ENCODE measurements at regions not wholly inside any gene's neighbourhood (a gene's known extent, or its start where the extent isn't known, plus 50 kb on each side); places are given as distances from the start of the nearest gene placed in this dataset.

- DNase-seq (ENCODE audit: low spot score): no peak
- TF ChIP-seq, protein P1, sequence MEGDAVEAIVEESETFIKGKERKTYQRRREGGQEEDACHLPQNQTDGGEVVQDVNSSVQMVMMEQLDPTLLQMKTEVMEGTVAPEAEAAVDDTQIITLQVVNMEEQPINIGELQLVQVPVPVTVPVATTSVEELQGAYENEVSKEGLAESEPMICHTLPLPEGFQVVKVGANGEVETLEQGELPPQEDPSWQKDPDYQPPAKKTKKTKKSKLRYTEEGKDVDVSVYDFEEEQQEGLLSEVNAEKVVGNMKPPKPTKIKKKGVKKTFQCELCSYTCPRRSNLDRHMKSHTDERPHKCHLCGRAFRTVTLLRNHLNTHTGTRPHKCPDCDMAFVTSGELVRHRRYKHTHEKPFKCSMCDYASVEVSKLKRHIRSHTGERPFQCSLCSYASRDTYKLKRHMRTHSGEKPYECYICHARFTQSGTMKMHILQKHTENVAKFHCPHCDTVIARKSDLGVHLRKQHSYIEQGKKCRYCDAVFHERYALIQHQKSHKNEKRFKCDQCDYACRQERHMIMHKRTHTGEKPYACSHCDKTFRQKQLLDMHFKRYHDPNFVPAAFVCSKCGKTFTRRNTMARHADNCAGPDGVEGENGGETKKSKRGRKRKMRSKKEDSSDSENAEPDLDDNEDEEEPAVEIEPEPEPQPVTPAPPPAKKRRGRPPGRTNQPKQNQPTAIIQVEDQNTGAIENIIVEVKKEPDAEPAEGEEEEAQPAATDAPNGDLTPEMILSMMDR (IDR thresholded peaks at IDR 0.05; ENCODE audit: borderline replicate concordance, control extremely low read depth, extremely low read depth, insufficient read depth, missing control alignments): no peak
- in situ Hi-C loops (cut with MboI; ENCODE audit: low sequenced_read_pairs, unreplicated experiment): no loop called here
Measured at GRCh38 chr14:43166163-43166562, 1340.9 kb downstream of the FSCB start.

DNA sequence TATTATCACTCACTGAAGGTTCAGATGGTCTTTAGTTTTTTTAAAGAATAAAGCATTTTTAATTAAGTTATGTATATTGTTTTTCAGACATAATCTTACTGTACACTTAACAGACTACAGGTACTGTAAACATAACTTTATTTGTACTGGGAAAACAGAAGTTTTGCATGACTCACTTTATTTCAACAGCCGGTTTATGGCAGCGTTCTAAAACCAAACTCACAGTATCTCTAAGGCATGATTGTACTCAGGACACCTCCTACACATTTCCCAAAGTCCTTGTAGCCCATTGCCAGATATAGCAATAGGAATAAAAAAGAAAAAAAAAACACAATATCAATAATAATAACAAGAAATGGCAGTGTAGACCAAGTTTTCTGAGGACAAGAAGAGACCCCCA lies 1341.4 kb downstream of the FSCB start:
- no peak for DNase-seq (ENCODE audit: low spot score)
- TF ChIP-seq, protein P1 (IDR thresholded peaks at IDR 0.05; ENCODE audit: borderline replicate concordance, control extremely low read depth, extremely low read depth, insufficient read depth, missing control alignments): no peak
- in situ Hi-C loops (cut with MboI; ENCODE audit: low sequenced_read_pairs, unreplicated experiment): no loop called here

GRCh38 chr14:43161477-43161876 lies 1345.6 kb downstream of the FSCB start:
- in situ Hi-C loops (cut with MboI; ENCODE audit: low sequenced_read_pairs, unreplicated experiment): no loop called here
- TF ChIP-seq, protein P1 (IDR thresholded peaks at IDR 0.05; ENCODE audit: borderline replicate concordance, control extremely low read depth, extremely low read depth, insufficient read depth, missing control alignments): no peak
- no peak for DNase-seq (ENCODE audit: low spot score)

- in situ Hi-C loops (cut with MboI; ENCODE audit: low sequenced_read_pairs, unreplicated experiment): no loop called here
- TF ChIP-seq, protein P1 (IDR thresholded peaks at IDR 0.05; ENCODE audit: borderline replicate concordance, control extremely low read depth, extremely low read depth, insufficient read depth, missing control alignments): no peak
- DNase-seq (ENCODE audit: low spot score): no peak
Measured at GRCh38 chr14:43157661-43158060, 1349.4 kb downstream of the FSCB start.

GRCh38 chr14:43155924-43156323 lies 1351.2 kb downstream of the FSCB start:
- DNase-seq (ENCODE audit: low spot score): no peak
- in situ Hi-C loops (cut with MboI; ENCODE audit: low sequenced_read_pairs, unreplicated experiment): no loop called here

DNA sequence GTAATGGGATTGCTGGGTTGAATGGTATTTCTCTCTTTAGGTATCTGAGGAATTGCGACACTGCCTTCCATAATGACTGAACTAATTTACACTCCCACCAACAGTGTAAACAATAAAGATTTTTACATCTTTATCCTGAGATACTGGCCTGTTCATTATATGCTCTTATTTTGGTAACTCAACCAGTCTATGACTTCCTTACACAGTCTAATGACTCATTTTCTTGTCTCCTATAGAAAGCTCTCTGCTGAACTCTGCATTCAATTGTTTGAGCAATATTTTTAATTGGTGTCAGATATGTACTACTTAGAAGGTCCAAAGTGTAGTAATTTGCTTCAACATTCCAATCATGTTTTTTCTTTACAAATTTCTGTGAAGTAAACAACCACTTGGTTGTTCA lies 1351.8 kb downstream of the FSCB start:
- TF ChIP-seq, protein P1 (IDR thresholded peaks at IDR 0.05; ENCODE audit: borderline replicate concordance, control extremely low read depth, extremely low read depth, insufficient read depth, missing control alignments): no peak
- in situ Hi-C loops (cut with MboI; ENCODE audit: low sequenced_read_pairs, unreplicated experiment): no loop called here

More at GRCh38 chr14:43155924-43156323, 1351.2 kb downstream of the FSCB start:
- TF ChIP-seq, protein P1 (IDR thresholded peaks at IDR 0.05; ENCODE audit: borderline replicate concordance, control extremely low read depth, extremely low read depth, insufficient read depth, missing control alignments): no peak

GRCh38 chr14:43147485-43147884 lies 1359.6 kb downstream of the FSCB start:
- in situ Hi-C loops (cut with MboI; ENCODE audit: low sequenced_read_pairs, unreplicated experiment): no loop called here
- TF ChIP-seq, protein P1 (IDR thresholded peaks at IDR 0.05; ENCODE audit: borderline replicate concordance, control extremely low read depth, extremely low read depth, insufficient read depth, missing control alignments): no peak
- no peak for DNase-seq (ENCODE audit: low spot score)

More for the DNA sequence above, 1351.8 kb downstream of the FSCB start:
- no peak for DNase-seq (ENCODE audit: low spot score)

All from GM13976 (cell line).